GM23248 (cell line): ENCODE measurements at regions not wholly inside any gene's neighbourhood (a gene's known extent, or its start where the extent isn't known, plus 50 kb on each side); places are given as distances from the start of the nearest gene placed in this dataset.

Source experiments
- DNase-seq: peaks from one replicate; pipeline ENCODE4 v3.0.0-alpha.2; 2015
- H2AFZ ChIP-seq: fragments of 200-600 bp; sonication (generic); 2 replicates; pipeline ENCODE4 v1.6.1; 2016; ENCODE audit warnings: antibody characterized with exemption
- H3F3A ChIP-seq: fragments of 200-600 bp; sonication (generic); 2 replicates; pipeline ENCODE4 v1.6.1; 2016; ENCODE audit warnings: mild to moderate bottlenecking, antibody characterized with exemption, mixed run types; ENCODE audit not compliant: insufficient read depth
- H3K27ac ChIP-seq: fragments of 200-600 bp; sonication (generic); 2 replicates; pipeline ENCODE4 v1.5.1; 2016; ENCODE audit warnings: mild to moderate bottlenecking
- H3K27me3 ChIP-seq: fragments of 200-600 bp; sonication (generic); replicated peaks from 2 replicates; pipeline ENCODE4 v1.6.1; 2016; ENCODE audit warnings: mild to moderate bottlenecking; ENCODE audit not compliant: insufficient read depth
- H3K36me3 ChIP-seq: fragments of 200-600 bp; sonication (generic); 2 replicates; pipeline ENCODE4 v1.6.1; 2016; ENCODE audit warnings: low read depth, mild to moderate bottlenecking
- H3K4me1 ChIP-seq: fragments of 200-600 bp; sonication (generic); 2 replicates; pipeline ENCODE4 v1.6.1; 2016; ENCODE audit warnings: mild to moderate bottlenecking; ENCODE audit not compliant: insufficient read depth
- H3K4me2 ChIP-seq: fragments of 200-600 bp; sonication (generic); one replicate; pipeline ENCODE4 v1.6.1; 2016; ENCODE audit warnings: mild to moderate bottlenecking; ENCODE audit not compliant: unreplicated experiment
- H3K4me3 ChIP-seq: fragments of 200-600 bp; sonication (generic); 2 replicates; pipeline ENCODE4 v1.5.1; 2016; ENCODE audit warnings: mild to moderate bottlenecking
- H3K79me2 ChIP-seq: fragments of 200-600 bp; sonication (generic); 2 replicates; pipeline ENCODE4 v1.6.1; 2016; ENCODE audit warnings: mild to moderate bottlenecking; ENCODE audit not compliant: insufficient read depth
- H3K9ac ChIP-seq: fragments of 200-600 bp; sonication (generic); 2 replicates; pipeline ENCODE4 v1.6.1; 2016; ENCODE audit warnings: mild to moderate bottlenecking
- H3K9me2 ChIP-seq: fragments of 200-600 bp; sonication (generic); 2 replicates; pipeline ENCODE4 v1.6.1; 2016; ENCODE audit warnings: mixed run types, mild to moderate bottlenecking, moderate library complexity; ENCODE audit not compliant: insufficient read depth
- H3K9me3 ChIP-seq: fragments of 200-600 bp; sonication (generic); one replicate; pipeline ENCODE4 v1.6.1; 2017; ENCODE audit warnings: low read depth
- H4K20me1 ChIP-seq: fragments of 200-600 bp; sonication (generic); 2 replicates; pipeline ENCODE4 v1.6.0; 2016; ENCODE audit not compliant: insufficient read depth
- EZH2 ChIP-seq: fragments of 200-600 bp; sonication (generic); IDR thresholded peaks from 2 replicates; pipeline ENCODE4 v1.6.1; 2018; ENCODE audit warnings: antibody characterized with exemption, mild to moderate bottlenecking; ENCODE audit not compliant: insufficient read depth, poor library complexity, severe bottlenecking
- EZH2phosphoT487 ChIP-seq: fragments of 200-600 bp; sonication (generic); IDR thresholded peaks from 2 replicates; pipeline ENCODE4 v1.6.1; 2018; ENCODE audit warnings: antibody characterized with exemption, moderate library complexity, mild to moderate bottlenecking, low read depth; ENCODE audit not compliant: insufficient read depth
- WGBS, 2 experiments: methylation state at CpG; one replicate each; pipeline ENCODE4 v1.1.6; 2015 to 2017; ENCODE audit warnings: low lambda C conversion rate in 2 of 2, low coverage in 1 of 2; ENCODE audit errors: missing lambda C conversion rate in 2 of 2; 5-methylcytosine and 5-hydroxymethylcytosine counted together
- in situ Hi-C: fragments of 300-500 bp; cut with MboI; formaldehyde crosslinking; loops from 2 replicates; pipeline ENCODE4 v1.15.0; 2020

DNA sequence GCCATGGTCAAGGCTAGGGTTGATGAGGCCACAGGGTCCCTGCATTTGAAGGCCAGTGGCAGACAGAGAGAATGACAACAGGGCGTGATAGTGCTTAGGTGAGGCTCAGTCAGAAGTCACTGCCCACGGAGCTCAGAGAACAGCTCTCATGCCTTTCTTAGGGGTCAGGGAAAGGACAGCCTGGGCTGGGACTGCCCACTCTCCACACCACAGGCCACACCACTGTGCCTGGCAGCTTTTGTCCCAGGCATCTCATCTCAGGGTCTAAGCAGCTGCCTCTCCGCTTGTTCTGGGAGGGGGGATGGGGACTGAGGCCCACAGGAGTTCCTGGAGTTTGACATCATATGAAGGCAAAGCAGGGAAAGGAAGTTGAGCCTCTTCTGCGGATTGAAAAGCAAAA lies 150.2 kb upstream of the B3GAT1 start:
- Histone ChIP-seq H3K27ac (no peak overlapping the region), H3F3A (no peaks in the 10 kb centered on the region), H3K36me3 (no peaks in the 10 kb centered on the region), H3K27me3 (no peaks in the 10 kb centered on the region), H3K9me3 (no peaks in the 10 kb centered on the region), H3K4me3 (no peak overlapping the region), H3K4me2 (no peak overlapping the region), H3K79me2 (no peaks in the 10 kb centered on the region), H4K20me1 (no peaks in the 10 kb centered on the region), H3K4me1 (no peaks in the 10 kb centered on the region), H2AFZ (no peak overlapping the region), H3K9ac (no peak overlapping the region), H3K9me2 (no peaks in the 10 kb centered on the region)
- no peak for TF ChIP-seq EZH2phosphoT487
- no peak for TF ChIP-seq EZH2
- WGBS, 2 experiments = 5 to 14% methylated on average over 4 of the region's 4 CpGs
- in situ Hi-C loops = no loop called here
- no peak for DNase-seq

DNA sequence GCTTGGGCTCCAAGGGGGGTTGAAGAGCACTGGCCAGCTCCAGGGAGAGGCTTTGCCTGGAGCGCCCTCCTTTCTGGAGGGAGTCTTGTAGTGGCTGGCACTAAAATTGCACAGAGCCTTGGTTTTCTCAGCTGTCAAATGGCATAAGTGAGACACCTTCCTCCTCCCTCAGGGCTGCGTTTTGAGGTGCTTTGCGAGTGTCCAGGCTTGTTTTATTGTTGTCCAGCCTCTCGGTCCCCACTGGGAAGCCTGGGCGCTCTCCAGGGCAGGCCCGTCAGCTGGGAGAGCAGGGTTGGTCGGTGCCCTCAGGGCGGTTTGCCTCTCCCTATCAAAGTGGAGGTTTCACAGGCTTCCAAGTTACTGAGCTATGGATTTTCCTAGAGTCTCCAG lies 149.3 kb upstream of the B3GAT1 start:
- in situ Hi-C loops = no loop called here
- no peak overlapping the region for H3K4me2 ChIP-seq
- no peak for DNase-seq
- no peaks in the 10 kb centered on the region for H3K9me2 ChIP-seq
- H3K36me3 ChIP-seq = no peaks in the 10 kb centered on the region
- H2AFZ ChIP-seq = no peak overlapping the region
- 22 to 35% methylated on average over 8 of the region's 8 CpGs for WGBS, 2 experiments
- no peak overlapping the region for H3K4me3 ChIP-seq
- no peaks in the 10 kb centered on the region for H3K79me2 ChIP-seq
- H3K9me3 ChIP-seq = no peaks in the 10 kb centered on the region
- no peak overlapping the region for H3K9ac ChIP-seq
- H3K27ac ChIP-seq = no peak overlapping the region
- H3F3A ChIP-seq = no peaks in the 10 kb centered on the region
- H3K27me3 ChIP-seq = no peaks in the 10 kb centered on the region
- no peaks in the 10 kb centered on the region for H3K4me1 ChIP-seq
- no peak for TF ChIP-seq EZH2
- TF ChIP-seq EZH2phosphoT487 = no peak
- H4K20me1 ChIP-seq = no peaks in the 10 kb centered on the region

DNA sequence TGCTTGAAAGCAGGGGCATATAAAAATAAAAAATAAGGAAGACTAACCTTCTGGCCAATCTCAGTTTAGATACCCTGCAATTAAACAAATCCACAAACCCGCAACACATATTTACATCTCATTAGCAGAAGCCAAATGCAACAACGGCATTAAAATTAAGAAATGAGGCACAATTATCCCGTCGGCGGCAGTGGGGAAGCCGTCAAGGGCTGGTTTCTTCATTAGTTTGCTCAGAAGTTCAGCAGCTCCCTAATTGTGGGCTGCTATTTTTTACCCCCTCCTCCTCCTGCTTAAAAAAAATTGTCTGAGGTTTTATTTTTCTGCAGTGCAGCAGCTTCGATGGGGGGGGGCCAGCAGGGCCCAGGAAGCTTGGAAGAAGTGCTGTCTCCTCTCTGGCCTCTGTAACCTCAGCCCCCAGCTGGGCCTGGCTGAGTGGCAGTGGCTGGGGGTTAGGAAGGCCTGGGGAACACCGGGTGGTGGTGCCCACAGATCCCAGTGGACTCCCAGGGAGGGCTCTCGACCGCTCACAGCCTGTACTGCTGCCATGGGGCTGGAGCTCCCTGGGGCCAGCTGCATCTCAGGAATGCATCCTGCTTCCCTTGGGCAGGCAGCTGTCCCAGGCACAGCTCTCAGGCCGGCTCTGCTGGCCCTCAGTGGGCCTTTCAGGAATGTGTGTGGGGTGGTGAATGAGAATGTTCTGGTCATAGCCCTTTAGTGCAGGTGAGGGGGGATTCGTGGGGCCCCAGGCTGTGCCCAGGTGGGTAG lies 148.7 kb upstream of the B3GAT1 start:
- Histone ChIP-seq H2AFZ (no peak overlapping the region), H3K9me2 (no peaks in the 10 kb centered on the region), H3F3A (no peaks in the 10 kb centered on the region), H3K79me2 (no peaks in the 10 kb centered on the region), H3K36me3 (no peaks in the 10 kb centered on the region), H4K20me1 (no peaks in the 10 kb centered on the region), H3K4me1 (no peaks in the 10 kb centered on the region), H3K9me3 (no peaks in the 10 kb centered on the region), H3K4me2 (no peak overlapping the region), H3K27me3 (no peaks in the 10 kb centered on the region), H3K4me3 (no peak overlapping the region), H3K27ac (no peak overlapping the region), H3K9ac (no peak overlapping the region)
- WGBS, 2 experiments = 10 to 11% methylated on average over 12 of the region's 12 CpGs
- no peak for TF ChIP-seq EZH2
- no peak for TF ChIP-seq EZH2phosphoT487
- in situ Hi-C loops = no loop called here
- no peak for DNase-seq

DNA sequence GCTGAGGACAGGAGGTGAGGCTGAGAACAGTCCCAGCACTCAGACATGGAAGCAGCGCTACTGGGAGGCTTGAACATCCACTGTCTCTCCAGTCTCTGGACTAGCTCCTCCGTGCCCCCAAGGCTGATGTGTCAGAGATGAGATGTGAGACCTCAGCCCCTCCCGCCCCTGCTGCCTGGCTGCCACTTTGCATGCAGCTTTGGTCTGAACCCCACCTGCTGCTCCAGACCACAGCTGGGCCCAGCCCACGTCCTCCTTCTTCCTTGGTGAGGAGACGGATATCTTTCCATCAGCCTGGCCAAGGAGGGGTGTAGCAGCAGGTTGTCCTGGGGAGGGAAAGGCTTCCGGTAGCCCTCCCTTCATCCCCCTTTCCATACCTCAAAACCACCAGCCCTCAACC lies 148.0 kb upstream of the B3GAT1 start:
- Histone ChIP-seq H3K36me3 (no peaks in the 10 kb centered on the region), H3K4me2 (no peak overlapping the region), H3K9me3 (no peaks in the 10 kb centered on the region), H2AFZ (no peak overlapping the region), H3F3A (no peaks in the 10 kb centered on the region), H3K9me2 (no peaks in the 10 kb centered on the region), H3K4me3 (no peak overlapping the region), H3K4me1 (no peaks in the 10 kb centered on the region), H3K79me2 (no peaks in the 10 kb centered on the region), H3K9ac (no peak overlapping the region), H4K20me1 (no peaks in the 10 kb centered on the region), H3K27me3 (no peaks in the 10 kb centered on the region), H3K27ac (no peak overlapping the region)
- TF ChIP-seq EZH2phosphoT487 (no peak), EZH2 (no peak)
- WGBS, 2 experiments = 17 to 23% methylated on average over 6 of the region's 6 CpGs
- no peak for DNase-seq
- in situ Hi-C loops = no loop called here
